ENCODE measurements at regions not wholly inside any gene's neighbourhood (a gene's known extent, or its start where the extent isn't known, plus 50 kb on each side); places are given as distances from the start of the nearest gene placed in this dataset.
A peak's percentile ranks its signal among the peaks of the same experiment; 100 is the strongest.

DNA sequence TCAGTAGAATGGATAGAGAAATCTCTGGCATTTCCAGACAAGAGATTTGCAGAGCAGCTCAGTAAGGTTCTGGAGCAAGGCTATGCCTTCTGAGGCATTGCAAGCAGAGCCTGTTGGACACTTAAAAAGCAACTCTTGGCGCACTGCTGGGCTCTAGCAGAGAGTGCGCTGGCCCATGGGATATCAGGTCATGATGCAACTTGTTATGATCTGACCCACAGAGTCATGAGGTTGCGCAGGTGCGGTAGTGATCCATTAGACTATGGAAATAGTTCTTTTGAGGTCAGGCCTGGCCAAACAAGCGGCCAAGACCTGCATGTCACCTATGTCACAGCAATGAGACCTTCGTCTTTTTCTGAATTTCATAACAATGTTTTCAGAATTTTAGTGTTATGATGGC lies 168.6 kb downstream of the TMTC3 start:
- DNase-seq (ENCODE audit: low read depth) = no peak

GRCh38 chr12:88313554-88313953 lies 171.4 kb downstream of the TMTC3 start:
- no peak for DNase-seq (ENCODE audit: low read depth)

DNA sequence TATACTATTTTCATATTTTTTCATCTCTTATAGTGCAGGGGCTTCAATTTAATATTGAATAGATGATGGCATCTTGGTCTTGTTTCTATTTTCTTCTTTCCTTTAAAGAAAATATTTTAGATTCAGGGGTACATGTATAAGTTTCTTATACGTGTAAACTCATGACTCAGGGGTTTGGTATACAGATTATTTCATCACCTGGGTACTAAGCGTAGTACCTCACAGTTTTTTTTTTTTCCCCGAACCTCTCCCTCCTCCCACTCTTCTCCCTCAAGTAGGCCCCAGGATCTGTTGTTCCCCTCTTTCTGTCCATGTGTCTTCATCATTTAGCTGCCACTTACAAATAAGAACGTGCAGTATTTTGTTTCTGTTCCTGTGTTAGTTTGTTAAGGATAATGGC lies 172.6 kb downstream of the TMTC3 start:
- DNase-seq (ENCODE audit: low read depth) = no peak

DNA sequence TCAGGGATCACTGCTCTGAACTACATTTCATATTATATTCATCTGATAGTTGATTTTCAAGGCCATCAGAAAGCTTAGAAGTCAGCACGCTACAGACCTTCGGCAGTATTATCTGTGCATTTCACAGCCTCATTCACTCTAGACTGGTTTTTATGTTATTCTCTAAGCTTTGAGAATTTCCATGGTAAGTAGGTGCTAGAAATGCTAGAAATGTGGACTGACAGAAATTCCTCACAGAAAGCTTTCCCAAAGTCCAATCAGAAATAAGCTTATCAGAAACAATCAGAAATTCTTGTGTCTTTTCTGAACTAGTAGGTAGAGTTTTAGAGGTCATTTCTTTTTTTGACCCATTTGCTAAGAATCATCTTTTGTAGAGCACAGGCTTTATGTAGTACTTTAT lies 176.6 kb downstream of the TMTC3 start:
- DNase-seq (ENCODE audit: low read depth) = no peak

GRCh38 chr12:88325076-88325815 lies 183.1 kb downstream of the TMTC3 start:
- peak; percentile 94 for DNase-seq (ENCODE audit: low read depth)

DNA sequence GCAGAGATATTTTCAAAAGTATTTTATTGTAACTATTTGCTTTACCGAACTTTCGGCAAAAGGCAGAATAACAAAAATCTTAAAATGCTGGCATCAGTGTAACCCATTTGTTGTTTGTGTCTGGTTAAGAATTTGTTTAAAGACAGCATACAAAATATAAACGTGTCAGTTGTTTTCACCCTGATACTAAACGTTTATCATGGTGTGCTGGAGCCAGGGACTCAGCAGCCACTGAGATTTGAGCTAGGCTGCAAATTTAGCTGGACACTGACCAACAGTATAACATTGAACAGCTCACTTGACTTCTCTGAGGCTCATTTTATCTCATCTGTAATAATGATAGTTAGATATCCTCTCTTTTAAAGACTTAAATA lies 183.7 kb downstream of the TMTC3 start:
- DNase-seq (ENCODE audit: low read depth) = no peak

DNA sequence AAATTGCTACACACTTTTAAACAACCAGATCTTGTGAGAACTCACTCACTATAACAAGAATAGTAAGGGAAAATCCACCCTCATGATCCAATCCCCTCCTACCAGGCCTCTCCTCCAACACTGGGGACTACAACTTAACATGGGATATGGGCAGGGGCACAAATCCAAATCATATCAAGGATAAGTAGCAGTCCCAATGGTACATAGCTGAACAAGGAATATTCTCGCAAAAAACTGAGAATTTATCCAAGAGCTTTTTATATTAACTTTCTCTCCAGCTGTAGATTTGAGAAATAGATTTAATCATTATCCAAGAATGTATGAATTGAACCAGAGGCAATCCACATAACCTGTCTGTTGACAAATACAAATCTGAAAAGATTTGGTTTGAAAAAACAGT lies 185.2 kb downstream of the TMTC3 start:
- DNase-seq (ENCODE audit: low read depth) = no peak

DNA sequence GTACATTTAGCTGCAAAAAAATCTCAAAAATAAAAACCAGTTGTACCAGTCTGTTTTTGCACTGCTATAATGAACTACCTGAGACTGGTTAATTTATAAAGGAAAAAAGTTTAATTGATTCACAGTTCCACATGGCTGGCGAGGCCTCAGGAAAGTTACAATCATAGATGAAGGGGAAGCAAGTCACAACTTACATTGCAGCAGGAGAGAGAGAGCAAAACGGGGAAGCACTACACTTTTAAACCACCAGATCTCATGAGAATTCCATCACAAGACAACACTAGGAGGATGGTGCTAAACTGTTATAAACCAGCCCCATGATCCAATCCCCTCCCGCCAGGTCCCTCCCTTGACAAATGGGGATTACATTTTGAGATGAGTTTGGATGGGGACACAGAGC lies 186.0 kb downstream of the TMTC3 start:
- no peak for DNase-seq (ENCODE audit: low read depth)

DNA sequence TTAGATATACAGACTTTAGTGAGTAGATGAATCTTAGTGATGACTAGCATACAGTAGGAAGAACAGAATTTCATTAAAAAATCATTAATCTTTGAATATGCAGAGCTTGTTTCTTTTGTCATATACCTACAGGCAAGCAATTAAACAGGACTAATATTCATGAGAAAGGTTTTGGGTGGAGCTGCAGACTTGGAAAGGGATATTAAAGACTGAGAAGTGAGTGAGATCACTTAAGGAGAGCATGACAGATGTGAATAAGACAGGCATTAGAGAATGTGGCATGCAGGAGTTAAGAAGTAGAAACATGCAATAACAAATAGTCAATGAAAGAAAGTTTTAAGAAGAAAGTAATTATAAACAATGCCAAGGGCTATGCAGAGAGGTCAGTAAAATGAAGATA lies 187.7 kb downstream of the TMTC3 start:
- no peak for DNase-seq (ENCODE audit: low read depth)

DNA sequence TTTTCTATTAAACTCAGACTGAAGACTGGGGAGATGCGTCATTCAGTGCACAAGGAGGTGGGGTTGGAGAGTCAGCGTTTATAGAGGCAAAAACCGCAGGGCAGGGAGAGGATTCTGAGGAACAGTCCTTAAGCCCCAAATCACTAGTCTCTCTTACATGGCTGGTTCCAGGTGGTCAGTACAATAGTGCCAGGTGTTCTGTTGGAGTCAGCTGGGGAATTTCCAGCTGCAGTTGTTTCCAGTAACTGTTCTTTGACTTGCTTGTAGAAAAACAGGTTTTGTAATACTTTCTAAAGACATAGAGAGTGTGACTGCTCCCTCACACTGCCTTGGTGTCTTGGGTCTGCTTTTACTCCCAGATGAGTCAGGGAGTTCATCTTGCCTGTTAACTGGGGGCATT lies 192.2 kb downstream of the TMTC3 start:
- peak; percentile 88 for DNase-seq (ENCODE audit: low read depth)

DNA sequence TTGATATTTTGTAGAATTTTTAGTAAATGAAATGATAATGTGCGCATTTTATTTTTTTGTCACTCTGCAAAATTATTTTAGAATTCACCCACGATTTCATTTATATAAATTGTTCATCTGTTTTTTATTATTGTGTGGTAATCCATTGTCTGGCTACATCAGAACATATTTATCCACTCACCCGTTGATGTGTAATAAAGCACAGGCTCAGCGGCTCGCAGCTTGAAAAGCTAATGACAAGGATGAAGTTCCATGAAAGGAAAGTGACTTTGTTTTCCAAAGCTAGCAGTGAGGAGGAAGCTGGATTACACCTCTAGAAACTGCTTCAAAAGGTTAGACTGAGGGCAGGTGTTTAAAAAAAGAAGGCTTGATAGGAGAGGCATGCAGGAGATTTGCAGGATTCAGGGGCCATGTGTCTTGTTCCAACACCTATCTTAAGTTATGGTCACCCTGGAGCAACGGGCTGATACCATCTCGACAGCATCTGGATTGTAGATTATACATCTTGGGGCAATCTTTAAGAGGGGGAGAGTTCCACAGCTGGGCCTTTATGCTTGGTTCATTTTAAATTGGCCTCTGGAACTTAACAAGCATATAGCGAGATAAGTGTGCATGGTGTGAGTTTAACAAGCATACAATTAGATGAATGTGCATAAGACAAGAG lies 194.1 kb downstream of the TMTC3 start:
- no peak for DNase-seq (ENCODE audit: low read depth)

DNA sequence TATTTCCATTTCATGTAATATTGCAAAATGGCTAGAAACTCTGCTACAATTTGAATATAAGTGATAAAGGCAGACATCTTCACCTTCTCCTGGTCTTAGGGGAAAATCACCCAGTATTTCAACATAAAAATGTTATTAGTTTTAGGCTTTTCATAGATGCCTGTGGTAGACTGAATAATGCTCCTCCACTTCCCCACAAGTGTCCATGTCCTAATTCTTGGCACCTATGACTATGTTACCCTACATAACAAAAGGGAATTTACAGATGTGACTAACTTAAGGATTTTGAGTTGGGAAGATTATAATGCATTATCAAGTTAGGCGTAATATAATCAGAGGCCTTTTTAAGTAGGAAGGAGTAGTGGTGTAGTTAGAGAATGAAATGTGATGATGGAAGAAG lies 196.4 kb downstream of the TMTC3 start:
- no peak for DNase-seq (ENCODE audit: low read depth)

GRCh38 chr12:88339254-88339949 lies 197.3 kb downstream of the TMTC3 start:
- peak; percentile 19 for DNase-seq (ENCODE audit: low read depth)

GRCh38 chr12:88339966-88340365 lies 197.9 kb downstream of the TMTC3 start:
- no peak for DNase-seq (ENCODE audit: low read depth)

DNA sequence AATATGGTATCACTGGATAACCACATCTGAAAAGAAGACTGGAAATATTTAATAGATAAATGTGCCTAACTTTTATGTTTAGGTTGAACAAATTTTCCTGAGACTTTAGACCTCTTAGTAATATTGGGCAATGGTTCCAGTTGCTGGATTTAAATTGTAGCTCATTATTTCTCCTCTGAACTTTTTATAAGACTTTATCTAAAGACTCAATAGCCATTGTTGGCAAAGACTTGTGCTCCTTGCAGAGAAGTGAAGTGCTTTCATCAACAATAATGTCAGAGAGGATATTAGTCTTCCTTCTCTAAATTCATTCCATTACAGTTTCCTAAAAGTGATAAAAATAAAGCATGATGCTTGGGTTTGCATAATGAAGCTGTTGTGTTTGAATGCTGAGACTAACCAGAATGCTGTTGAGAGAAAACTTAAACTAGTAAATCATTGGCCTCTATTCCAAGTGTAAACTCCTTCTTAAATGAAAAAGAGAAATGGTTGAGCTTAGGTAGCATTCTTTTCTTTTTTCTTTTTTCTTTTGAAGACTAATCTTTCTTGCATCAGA lies 200.2 kb downstream of the TMTC3 start:
- DNase-seq (ENCODE audit: low read depth) = no peak

- DNase-seq (ENCODE audit: low read depth) = no peak
Observed at GRCh38 chr12:88351146-88351545, 209.0 kb downstream of the TMTC3 start.

GRCh38 chr12:88354691-88355090 lies 212.6 kb downstream of the TMTC3 start:
- DNase-seq (ENCODE audit: low read depth) = no peak

GRCh38 chr12:88360343-88360742 lies 218.2 kb downstream of the TMTC3 start:
- DNase-seq (ENCODE audit: low read depth) = no peak

GRCh38 chr12:88361493-88361892 lies 218.8 kb downstream of the KITLG start:
- DNase-seq (ENCODE audit: low read depth) = no peak

GRCh38 chr12:88362439-88362838 lies 217.8 kb downstream of the KITLG start:
- DNase-seq (ENCODE audit: low read depth) = no peak

GRCh38 chr12:88365403-88365802 lies 214.9 kb downstream of the KITLG start:
- DNase-seq (ENCODE audit: low read depth) = no peak

- DNase-seq (ENCODE audit: low read depth) = no peak
Observed at GRCh38 chr12:88366101-88366500, 214.2 kb downstream of the KITLG start.

DNA sequence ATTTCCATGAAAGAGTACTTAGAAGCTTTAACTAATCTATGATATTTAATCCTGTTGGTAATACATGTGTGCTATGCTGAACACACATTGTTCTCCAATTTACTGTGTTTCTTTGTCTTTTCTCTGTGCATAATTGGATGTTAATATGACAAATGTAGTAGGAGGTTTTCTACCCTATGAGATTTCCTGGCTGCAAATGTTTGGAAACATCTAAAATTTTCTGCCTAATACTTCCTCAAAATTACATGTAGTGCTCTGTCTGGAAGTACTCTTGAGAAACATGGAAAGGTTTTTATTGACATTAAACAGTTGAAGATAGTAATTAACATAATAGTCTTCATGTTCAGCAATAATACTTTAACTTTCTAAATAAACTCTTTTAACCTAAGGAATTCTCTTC lies 213.0 kb downstream of the KITLG start:
- no peak for DNase-seq (ENCODE audit: low read depth)
